A673 (cell line): ENCODE measurements at regions not wholly inside any gene's neighbourhood (a gene's known extent, or its start where the extent isn't known, plus 50 kb on each side); places are given as distances from the start of the nearest gene placed in this dataset.

Experiments
- CTCF ChIP-seq: fragments of 300-800, 200-600 bp; sonication (generic); conservative IDR thresholded peaks from 2 replicates; pipeline ENCODE4 v1.5.1; 2017; ENCODE audit warnings: low read depth, mild to moderate bottlenecking, antibody characterized with exemption, low read length, moderate library complexity, mixed read lengths
- EZH2 ChIP-seq: fragments of 200-600 bp; sonication (generic); IDR thresholded peaks from 2 replicates; pipeline ENCODE4 v1.6.1; 2017; ENCODE audit warnings: borderline replicate concordance, low read depth, mild to moderate bottlenecking, mixed read lengths, antibody characterized with exemption, low read length; ENCODE audit not compliant: poor library complexity, severe bottlenecking

GRCh38 chr16:59067205-59067604 lies 333.1 kb upstream of the GOT2 start:
- TF ChIP-seq EZH2, result no peak
- no peak for TF ChIP-seq CTCF
